Endodermal cell (in vitro differentiated cells): ENCODE measurements at regions not wholly inside any gene's neighbourhood (a gene's known extent, or its start where the extent isn't known, plus 50 kb on each side); places are given as distances from the start of the nearest gene placed in this dataset.

Experiments
- DNase-seq: peaks from one replicate; pipeline ENCODE4 v3.0.0-alpha.2; 2017
- H3K27ac ChIP-seq: 2 replicates; pipeline ENCODE4 v1.5.1; 2013; ENCODE audit warnings: mild to moderate bottlenecking, low read depth, low read length, moderate library complexity
- H3K27me3 ChIP-seq: 2 replicates; pipeline ENCODE4 v1.6.1; 2013; ENCODE audit warnings: mild to moderate bottlenecking, low read length, moderate library complexity; ENCODE audit not compliant: insufficient read depth, control insufficient read depth, poor library complexity, severe bottlenecking
- H3K36me3 ChIP-seq: 2 replicates; pipeline ENCODE4 v1.7.0; 2013; ENCODE audit warnings: mild to moderate bottlenecking, low read length, moderate library complexity; ENCODE audit not compliant: control insufficient read depth, insufficient read depth
- H3K4me1 ChIP-seq: one replicate; pipeline ENCODE4 v1.7.0; 2013; ENCODE audit warnings: low read length; ENCODE audit not compliant: control insufficient read depth, insufficient read depth
- H3K4me3 ChIP-seq: 2 replicates; pipeline ENCODE4 v1.5.1; 2013; ENCODE audit warnings: mild to moderate bottlenecking, low read length, moderate library complexity
- H3K9ac ChIP-seq: 2 replicates; pipeline ENCODE4 v1.6.1; 2013; ENCODE audit warnings: mild to moderate bottlenecking, low read length, moderate library complexity; ENCODE audit not compliant: poor library complexity, severe bottlenecking; ENCODE audit errors: extremely low read depth
- H3K9me3 ChIP-seq: 2 replicates; pipeline ENCODE4 v1.6.1; 2013; ENCODE audit warnings: mild to moderate bottlenecking, low read length, moderate library complexity; ENCODE audit not compliant: control insufficient read depth
- H3K27ac Mint-ChIP-seq: 2 replicates; pipeline ENCODE4 v1.8.0; 2020; ENCODE audit warnings: mixed read lengths
- H3K27me3 Mint-ChIP-seq: 2 replicates; pipeline ENCODE4 v1.8.0; 2021; ENCODE audit warnings: mild to moderate bottlenecking, mixed read lengths; ENCODE audit not compliant: insufficient read depth
- H3K36me3 Mint-ChIP-seq: 2 replicates; pipeline ENCODE4 v1.8.0; 2020; ENCODE audit warnings: low read depth, mixed read lengths
- H3K4me1 Mint-ChIP-seq: 2 replicates; pipeline ENCODE4 v1.8.0; 2020; ENCODE audit warnings: mixed read lengths
- H3K4me3 Mint-ChIP-seq: 2 replicates; pipeline ENCODE4 v1.8.0; 2020; ENCODE audit warnings: mild to moderate bottlenecking, moderate library complexity, mixed read lengths
- H3K9me3 Mint-ChIP-seq: 2 replicates; pipeline ENCODE4 v1.8.0; 2020; ENCODE audit warnings: mild to moderate bottlenecking, mixed read lengths
- CTCF ChIP-seq: fragments of 200-600 bp; sonication (generic); conservative IDR thresholded peaks from 2 replicates; pipeline ENCODE4 v1.5.0; 2021; ENCODE audit warnings: antibody characterized with exemption, mild to moderate bottlenecking
- WGBS, 2 experiments: methylation state at CpG; one replicate each; pipeline versions ENCODE4 v1.1.5 to v1.1.7; 2013; ENCODE audit warnings: missing lambda C conversion rate in 2 of 2, mixed read lengths in 1 of 2; ENCODE audit not compliant: insufficient coverage in 1 of 2, insufficient read length in 1 of 2; 5-methylcytosine and 5-hydroxymethylcytosine counted together

GRCh38 chr6:129967427-129967826 lies 51.0 kb upstream of the L3MBTL3 start:
- no peak overlapping the region for H3K27ac Mint-ChIP-seq
- WGBS, 2 experiments, result 91 to 100% methylated on average over 1 of the region's 1 CpG
- H3K9me3 ChIP-seq, result peaks cover 7% of the 10 kb centered on the region

DNA sequence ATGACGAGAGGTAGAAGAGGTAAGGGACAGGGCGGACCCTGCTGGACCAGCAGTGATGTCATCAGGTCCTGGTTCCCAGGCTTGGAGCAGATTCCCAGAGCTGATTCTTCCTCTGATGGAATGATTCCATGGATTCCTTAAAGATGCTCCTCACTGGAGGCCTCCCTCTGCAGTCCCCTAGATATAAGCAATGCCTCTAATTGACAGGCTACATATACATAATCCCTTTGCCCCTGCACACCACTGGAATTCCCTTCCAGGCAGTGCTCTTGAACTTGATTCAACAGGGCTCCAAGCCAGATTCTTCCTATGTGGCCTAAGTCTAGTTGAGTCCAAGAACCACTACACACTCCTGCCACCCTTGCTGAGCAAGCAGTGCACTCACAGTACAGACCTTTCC lies 52.3 kb upstream of the L3MBTL3 start:
- no peaks in the 10 kb centered on the region for H3K27me3 Mint-ChIP-seq
- Histone ChIP-seq H3K9ac (no peak overlapping the region), H3K4me3 (no peak overlapping the region), H3K4me1 (no peaks in the 10 kb centered on the region), H3K27ac (no peak overlapping the region), H3K9me3 (peaks cover 7% of the 10 kb centered on the region), H3K36me3 (no peaks in the 10 kb centered on the region), H3K27me3 (no peaks in the 10 kb centered on the region)
- H3K27ac Mint-ChIP-seq, result no peak overlapping the region
- H3K36me3 Mint-ChIP-seq, result no peaks in the 10 kb centered on the region
- peaks cover 8% of the 10 kb centered on the region for H3K9me3 Mint-ChIP-seq
- TF ChIP-seq CTCF, result no peak
- H3K4me3 Mint-ChIP-seq, result no peak overlapping the region
- WGBS, 2 experiments, result 98 to 100% methylated on average over 1 to 2 of the region's 2 CpGs
- DNase-seq, result no peak
- H3K4me1 Mint-ChIP-seq, result peaks cover 3% of the 10 kb centered on the region

More at GRCh38 chr6:129967427-129967826, 51.0 kb upstream of the L3MBTL3 start:
- H3K9ac ChIP-seq, result no peak overlapping the region
- TF ChIP-seq CTCF, result no peak
- no peak overlapping the region for H3K27ac ChIP-seq
- DNase-seq, result no peak
- H3K4me3 ChIP-seq, result no peak overlapping the region
- H3K36me3 ChIP-seq, result no peaks in the 10 kb centered on the region
- H3K9me3 Mint-ChIP-seq, result peaks cover 8% of the 10 kb centered on the region
- H3K4me1 ChIP-seq, result no peaks in the 10 kb centered on the region
- peaks cover 3% of the 10 kb centered on the region for H3K4me1 Mint-ChIP-seq
- H3K36me3 Mint-ChIP-seq, result no peaks in the 10 kb centered on the region
- H3K4me3 Mint-ChIP-seq, result no peak overlapping the region
- H3K27me3 Mint-ChIP-seq, result no peaks in the 10 kb centered on the region
- H3K27me3 ChIP-seq, result no peaks in the 10 kb centered on the region

DNA sequence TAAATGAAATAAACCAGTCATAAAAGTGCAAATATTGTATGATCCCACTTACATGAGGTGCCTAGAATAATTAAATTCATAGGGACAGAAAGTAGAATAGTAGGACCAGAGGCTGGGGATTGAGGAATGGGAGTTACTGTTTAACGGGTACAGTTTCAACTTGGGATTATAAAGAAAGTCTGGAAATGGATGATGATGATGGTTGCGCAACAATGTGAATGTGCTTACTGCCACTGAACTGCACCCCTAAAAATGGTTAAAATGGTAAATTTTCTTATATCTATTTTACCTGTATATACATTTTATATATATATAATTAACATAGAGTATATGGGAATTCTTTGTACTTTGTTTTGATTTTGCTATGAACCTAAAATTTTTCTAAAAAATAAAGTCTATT lies 53.3 kb upstream of the L3MBTL3 start:
- Mint-ChIP-seq H3K4me3 (no peak overlapping the region), H3K27ac (no peak overlapping the region), H3K9me3 (peaks cover 8% of the 10 kb centered on the region), H3K36me3 (no peaks in the 10 kb centered on the region), H3K27me3 (no peaks in the 10 kb centered on the region), H3K4me1 (peaks cover 3% of the 10 kb centered on the region)
- Histone ChIP-seq H3K4me3 (no peak overlapping the region), H3K27me3 (no peaks in the 10 kb centered on the region), H3K36me3 (no peaks in the 10 kb centered on the region), H3K27ac (no peak overlapping the region), H3K4me1 (no peaks in the 10 kb centered on the region), H3K9ac (no peak overlapping the region), H3K9me3 (peaks cover 7% of the 10 kb centered on the region)
- no peak for TF ChIP-seq CTCF
- 86 to 100% methylated on average over 1 to 2 of the region's 2 CpGs for WGBS, 2 experiments
- no peak for DNase-seq
